Fibroblast of upper back skin (primary cell): ENCODE measurements at regions not wholly inside any gene's neighbourhood (a gene's known extent, or its start where the extent isn't known, plus 50 kb on each side); places are given as distances from the start of the nearest gene placed in this dataset.
A peak's percentile ranks its signal among the peaks of the same experiment; 100 is the strongest.
"Not testable (repeated sequence)": the region's sequence is repeated elsewhere in the genome, so short reads cannot be mapped to it uniquely, and the experiment has no call there.

Experiments used
- DNase-seq: peaks from one replicate; pipeline ENCODE4 v3.0.0-alpha.2; 2013

DNA sequence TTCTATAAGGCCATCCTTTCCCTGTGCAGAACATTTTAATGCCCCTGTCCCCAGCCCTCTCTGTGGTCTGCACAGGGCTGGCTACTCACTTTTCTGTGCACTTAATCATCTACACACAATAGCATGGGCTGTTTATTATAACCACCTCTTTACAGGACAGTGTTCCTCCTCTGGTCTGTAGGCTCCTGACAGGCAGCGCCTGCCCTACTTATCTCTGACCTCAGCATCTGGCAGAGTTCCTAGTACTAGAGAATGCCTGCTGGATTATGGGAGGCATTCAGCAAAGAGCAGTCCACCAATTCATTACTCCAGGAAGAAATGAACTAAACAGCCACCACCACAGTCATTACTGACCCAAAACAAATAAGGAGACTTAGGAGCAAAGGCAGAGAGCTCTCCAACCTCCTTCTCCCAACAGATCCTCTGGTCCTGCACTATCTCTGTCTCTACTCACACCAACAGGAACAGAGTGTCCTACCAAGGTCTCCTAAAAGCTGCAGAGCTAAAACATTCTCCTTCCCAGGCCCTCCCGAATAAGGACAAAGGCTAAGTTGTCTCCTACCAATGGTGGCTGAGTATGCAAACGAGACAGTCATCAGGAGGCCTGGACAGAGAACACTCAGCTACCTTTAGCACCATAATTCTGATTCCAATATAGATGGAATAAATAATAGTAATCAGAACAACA, 279.2 kb downstream of the QDPR start:
- DNase-seq = peak; percentile 74

DNA sequence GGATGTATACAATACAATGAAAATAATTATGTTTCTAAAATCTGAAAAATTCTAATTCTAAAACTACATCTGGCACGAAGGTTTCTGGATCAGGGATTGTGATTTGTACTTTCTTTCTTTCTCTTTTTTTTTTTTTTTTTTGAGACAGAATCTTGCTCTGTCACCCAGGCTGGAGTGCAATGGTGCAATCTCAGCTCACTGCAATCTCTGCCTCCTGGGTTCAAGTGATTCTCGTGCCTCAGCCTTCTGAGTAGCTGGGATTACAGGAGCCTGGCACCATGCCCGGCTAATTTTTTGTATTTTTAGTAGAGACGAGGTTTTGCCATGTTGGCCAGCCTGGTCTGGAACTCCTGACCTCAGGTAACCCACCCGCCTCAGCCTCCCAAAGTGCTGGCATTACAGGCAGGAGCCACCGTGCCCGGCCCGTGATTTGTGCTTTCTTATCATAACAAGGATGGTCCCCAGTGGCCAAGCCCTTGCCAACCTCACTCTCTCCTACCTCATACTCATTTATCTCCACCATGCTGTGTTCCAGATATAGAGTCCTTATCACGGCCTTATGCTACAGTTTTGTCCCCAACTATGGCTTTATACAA, 279.9 kb downstream of the QDPR start:
- DNase-seq = not testable (repeated sequence)

DNA sequence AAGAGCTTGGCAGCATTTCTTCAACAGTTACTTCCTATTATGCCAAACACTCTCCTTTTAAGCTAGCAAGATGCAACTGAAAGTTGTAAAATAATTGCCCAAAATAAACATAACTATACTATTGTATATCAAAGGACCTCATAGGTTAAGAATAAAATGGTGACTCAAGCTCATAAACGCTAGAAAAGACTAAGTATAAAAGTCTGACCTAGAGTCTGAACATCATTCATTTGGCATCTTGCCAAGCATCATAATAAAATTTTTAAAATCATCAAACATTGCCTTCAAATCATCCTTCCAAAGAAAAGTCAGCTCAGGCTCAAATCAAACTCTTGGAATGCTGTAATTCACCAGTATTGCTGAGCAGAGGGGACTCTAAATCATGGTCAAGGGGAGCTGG, 281.2 kb downstream of the QDPR start:
- DNase-seq = no peak

DNA sequence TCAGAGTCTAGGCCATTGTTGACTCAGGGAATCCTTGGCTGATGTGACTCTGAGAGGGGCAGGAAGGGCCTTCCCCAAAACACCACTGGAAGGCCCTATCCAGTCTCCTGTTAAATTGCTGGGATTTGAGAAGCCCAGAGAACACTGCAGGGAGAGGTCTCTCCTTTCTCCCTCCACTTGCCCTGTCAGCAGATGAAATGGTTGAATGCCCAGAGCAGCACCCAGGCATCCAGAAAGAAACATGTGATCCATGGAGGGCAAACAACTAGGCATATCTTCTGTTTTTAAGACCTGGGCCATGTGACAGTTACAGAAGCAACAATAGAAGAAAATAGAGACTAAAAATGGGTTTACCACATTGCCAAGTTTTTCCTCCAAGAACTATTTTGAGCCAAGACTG, 291.1 kb downstream of the QDPR start:
- no peak for DNase-seq

DNA sequence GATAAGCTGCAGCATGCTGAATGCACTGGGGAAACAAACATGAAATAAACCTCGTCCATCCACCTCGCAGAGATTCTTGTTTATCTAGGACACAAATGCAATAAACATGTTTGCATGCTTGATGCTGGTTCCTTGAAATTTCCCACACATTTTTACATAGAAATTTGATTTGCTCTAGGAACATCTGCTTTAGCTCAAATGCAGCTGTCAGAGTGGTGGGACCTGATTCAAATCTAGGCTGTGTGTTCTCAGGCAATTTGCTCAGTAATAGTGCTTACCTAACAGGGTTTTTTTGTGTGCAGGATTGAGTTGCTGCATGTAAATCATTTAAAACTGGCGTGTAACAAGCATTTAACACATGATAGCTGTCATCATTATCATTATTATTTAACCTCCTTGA, 293.1 kb downstream of the QDPR start:
- DNase-seq = no peak

DNA sequence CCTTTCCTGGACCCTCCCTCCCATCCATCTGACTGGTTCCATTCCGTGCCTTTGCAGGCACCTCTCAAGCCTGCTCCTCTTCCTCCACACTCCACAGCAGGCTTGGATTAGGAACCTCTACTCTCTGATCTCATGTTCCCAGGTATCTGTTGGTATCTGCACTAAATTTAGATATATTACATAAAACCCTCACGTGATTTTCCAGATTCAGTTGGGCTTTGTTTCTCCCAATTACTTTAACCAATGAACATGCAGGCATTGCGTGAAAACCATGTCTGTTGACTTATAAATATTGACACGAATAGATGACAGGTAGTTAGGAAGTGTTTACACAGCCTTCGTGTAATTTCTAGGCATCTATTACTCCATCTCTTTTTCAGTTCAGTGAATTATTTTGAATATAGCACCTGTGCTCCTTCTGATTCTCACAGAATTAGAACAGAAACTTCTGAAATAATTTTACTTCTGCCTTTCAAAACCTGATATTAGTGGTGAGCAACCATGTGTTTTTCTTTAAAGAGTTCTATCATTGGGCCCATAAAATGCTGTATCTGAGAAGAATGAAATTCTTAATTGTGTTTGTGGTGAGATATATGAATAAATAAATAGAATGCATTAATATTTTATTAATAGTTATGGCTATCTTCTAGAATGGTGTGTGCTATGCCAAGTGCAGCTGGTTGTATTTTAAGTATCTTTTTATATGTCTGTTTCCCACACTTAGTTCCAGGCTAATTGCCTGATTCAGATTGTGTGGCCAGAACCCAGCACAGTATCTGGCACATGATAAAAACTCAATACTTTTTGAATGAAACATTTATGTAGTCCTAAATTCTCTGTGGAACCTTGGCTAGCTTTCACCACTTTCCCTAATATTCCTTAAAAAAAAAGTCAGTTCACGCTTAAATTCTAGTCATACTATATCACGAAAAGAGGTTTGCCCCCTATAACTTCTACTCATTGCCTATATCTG, 304.8 kb downstream of the QDPR start:
- no peak for DNase-seq

DNA sequence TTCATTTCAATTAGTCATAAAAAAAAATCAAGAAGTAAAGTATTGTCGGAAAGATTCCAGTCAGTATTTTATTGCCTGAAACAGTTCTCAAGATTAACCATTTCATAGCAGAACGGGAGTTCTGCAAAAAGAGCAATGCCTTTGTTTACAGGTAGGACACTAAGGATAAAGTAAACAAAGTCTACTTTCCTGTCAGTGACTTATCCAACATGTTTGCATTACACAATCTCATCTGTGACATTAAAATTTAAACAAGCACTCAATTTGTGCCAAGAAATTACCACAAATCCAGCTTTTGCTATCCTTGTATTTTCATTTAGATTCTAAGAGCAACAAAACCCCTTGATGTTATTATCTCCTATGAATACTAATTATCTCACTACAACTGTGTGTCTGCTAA, 306.5 kb upstream of the LDB2 start:
- DNase-seq = no peak

DNA sequence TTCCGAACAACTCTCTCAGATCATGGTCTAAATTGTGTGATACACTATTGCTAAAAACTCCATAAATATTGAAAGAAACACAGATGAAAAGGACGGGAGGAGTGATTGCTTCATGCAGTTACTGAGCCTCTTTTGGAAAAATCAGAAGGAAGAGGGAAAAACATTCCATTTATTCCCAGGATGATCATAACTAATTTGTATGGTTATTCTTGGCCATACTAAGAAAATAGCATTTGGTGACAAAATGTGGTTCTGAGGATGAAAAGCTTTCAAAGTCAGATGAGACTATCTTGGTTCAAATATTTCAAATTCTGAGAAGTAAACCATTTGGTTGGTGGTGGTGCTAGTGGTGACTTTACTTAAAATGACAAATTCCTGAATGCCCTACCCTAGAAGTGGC, 305.4 kb upstream of the LDB2 start:
- DNase-seq = peak; percentile 35

DNA sequence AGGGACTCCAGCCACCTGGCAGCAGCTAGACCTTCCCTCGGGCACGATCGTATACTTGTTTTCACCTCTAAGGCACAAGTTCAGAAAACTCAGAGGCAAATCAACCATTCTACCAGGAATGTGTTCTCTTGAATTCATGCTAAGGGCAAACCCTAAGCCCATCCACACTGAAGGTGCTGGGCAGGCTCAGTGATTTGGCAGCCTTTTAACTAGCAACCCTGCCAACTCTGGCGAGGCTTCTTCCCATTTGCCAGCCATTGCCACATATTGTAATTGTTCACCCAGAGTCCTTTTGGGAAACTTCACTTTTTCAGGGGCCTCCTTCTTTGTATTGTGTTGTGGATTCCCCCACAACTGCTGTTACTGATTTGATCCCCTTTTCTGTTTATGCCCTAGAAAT, 298.6 kb upstream of the LDB2 start:
- DNase-seq = no peak

DNA sequence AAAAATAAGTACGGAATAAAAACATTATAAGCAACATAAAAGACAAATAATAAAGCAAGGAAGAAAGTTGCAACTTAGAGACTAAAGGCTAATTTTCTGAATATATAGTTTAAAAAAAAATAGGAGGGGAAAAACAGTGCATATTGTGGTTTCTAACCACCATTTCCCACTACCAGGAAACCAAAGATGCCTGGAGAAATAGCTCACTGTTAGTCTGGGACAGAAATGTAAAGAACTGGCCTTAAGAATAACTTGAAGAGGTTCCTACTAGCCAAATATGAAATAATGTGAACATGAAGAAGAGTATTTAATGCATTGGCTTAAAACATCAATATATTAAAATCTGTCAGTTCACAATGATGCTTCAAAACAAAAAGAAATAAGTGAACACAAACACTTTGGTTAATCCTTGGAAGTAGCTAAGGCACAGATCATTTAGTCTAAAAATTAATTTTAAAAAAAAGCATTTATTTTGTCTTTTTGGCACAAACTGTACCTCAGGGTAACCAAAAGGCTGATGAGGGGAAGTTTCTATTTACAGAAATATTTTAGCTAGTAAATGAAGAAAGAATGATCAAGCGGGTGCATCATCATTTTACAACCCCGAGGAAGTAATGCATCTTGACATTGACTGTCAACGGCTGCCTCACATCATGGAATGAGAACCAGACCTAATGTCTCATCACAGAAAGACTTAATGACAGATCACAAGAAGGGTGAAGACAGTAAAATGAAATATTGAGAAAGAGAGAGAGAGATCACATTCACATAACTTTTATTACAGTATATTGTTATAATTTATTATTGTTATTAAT, 297.2 kb upstream of the LDB2 start:
- DNase-seq = peak; percentile 82

DNA sequence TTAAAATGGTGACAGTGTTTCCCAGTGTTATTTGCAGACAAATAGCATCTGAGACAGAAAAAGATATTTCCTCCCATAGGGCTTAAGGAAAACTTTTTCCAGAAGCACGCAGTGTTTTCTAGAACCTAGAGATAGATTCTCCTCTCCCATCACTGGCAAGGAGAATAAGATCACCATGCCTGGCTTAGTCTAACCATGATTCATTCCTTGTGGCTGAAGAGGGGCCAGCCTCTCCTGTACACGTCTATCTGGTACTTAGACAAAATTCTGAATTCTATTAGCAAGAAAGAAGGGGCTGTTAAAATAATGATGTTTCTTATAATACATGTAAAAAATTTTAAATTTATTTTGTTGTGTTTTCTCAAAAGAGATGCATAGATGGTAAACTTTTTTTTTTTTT, 296.1 kb upstream of the LDB2 start:
- peak; percentile 57 for DNase-seq

DNA sequence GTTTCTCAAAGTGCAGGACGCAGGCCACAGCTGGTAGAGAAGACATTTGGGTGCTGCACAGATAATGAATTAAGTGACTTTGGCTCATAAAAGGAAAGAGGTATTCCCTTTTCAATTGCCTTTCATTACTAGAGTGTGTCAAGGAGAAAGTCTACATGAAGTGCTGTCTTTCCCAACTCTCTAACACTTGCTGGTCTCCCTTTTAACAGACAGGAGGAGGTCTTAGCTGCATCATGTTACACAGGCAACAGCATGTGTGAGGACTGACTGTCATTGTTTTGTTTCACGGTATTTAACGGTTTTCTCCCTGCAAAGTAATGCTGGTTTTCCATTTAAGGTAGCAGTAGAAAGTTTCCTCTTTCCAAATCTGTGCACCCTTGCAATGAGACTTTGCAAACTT, 291.3 kb upstream of the LDB2 start:
- no peak for DNase-seq

DNA sequence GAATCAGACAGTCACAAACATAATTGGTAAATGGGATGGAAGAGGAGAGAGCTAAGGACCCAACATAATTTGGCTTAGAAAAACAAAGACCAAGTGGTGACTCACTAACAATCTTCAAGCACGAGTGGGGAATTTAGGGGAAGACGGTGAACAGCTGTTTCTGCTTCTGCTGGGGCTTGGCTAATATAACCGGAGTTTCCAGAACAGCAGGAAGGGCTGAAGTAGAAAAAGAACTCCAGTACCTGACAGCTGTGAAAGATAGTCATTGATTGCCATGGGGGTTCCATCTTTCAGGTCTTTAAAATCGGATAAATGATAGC, 290.9 kb upstream of the LDB2 start:
- peak; percentile 83 for DNase-seq

DNA sequence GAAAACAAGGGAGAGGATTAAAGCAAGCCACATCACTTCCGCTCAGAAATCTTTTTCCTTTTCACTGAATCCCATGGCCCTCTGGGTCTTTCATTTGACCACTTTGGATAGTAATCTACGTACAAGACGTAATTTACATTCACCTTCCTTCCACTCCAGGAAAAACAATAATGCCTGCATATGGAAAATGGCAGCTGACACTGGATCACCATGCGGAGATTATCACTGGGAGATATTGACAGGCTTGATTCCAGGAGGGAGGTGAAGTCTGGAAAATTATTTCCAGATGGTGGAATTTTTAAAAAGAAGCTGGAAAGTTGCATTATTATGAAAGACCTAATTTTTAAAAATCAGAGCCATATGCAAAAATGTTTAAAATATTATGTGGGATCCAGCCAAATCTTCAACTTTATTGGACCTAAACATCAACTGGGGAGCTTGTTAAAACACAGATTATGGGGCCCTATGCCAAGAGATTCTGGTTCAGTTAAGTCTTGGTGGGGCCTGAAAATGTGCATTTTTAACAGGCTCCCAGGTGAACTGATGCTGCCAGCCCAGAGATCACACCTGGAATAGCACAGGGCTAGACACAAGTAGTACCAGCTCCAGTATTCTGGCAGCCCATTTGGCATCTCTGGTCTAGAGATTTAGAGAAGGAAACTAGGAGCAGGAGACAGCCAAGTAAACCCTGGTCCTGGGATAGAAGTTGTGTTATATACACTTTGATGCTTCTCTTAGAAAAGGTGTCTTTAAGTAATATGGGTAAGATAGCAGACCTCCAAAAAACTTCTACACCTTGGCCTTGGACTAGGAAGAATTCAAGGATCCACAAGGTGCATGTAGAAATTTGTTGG, 290.3 kb upstream of the LDB2 start:
- peak; percentile 64 for DNase-seq

DNA sequence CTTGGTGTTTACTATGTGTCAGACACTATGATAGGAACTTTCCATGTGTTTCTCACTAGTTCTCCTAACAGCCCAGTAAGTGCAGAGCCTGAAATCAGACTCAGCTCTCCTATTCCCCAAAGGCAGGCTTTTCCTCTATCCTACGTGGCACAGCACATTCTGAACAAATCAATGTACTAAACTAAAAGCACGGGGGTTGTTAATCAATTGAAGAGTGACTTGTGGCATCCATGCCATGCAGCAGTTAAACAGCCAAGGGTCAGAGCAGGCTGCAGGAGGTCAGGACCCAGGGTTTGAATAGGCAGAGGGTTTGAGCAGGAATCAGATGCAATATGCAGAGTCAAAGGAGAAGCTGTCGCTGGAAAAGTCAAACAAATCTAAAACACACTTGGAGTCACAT, 289.7 kb upstream of the LDB2 start:
- DNase-seq = no peak

DNA sequence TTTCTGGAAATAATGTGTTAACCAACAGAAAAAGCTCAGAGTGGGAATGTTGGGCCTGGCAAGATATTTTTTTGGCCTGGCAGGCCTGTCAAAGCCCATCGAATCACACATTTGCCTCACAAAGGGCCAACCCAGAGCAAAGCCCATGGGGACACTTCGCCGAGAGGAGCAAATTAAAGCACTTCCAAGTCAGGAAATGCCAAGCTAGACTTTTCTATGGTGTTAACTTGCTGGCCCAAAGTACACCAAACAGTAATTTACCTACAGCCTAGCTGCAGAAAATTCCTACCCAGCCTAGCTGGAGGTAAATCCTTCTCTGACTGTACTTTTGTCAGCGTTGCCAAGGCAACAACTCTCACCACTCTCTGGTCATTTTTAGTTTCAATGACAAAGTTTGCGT, 288.6 kb upstream of the LDB2 start:
- DNase-seq = no peak

DNA sequence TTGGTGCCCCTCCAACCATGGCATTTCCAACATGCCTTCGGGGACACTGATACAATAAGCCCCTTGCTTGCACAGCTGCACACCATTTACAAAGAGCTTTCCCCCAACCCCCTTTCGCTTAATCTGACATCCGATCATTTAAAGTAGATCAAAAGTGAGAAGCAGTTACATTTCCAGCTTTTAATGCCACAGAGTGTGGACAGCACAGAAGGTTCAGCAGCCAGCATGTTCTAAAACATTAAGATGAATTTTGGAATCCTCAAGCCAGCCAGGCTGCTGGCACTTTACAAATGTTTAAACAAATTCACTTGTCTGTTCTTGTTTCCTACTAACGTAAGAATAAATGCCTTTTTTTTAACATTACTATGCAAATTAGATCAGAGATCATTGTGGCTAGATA, 284.4 kb upstream of the LDB2 start:
- DNase-seq = no peak

DNA sequence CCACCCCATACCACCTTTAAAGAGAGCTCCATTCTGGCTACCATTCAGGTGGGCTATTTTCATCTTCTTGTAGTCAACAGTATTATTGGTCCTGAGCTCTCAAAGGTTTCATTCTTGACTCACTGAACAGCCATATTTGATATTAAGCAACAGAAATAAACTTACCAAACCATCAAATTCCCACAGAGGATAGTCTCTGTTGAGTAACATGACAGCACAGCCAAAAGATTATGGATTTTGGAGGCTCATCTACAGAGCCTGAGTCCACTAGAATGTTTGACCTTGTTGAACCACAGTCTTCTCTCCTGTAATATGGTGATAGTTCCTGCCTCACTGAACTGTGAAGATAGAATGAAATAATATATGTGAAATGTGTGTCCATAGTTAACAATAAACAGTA, 276.3 kb upstream of the LDB2 start:
- DNase-seq = no peak

DNA sequence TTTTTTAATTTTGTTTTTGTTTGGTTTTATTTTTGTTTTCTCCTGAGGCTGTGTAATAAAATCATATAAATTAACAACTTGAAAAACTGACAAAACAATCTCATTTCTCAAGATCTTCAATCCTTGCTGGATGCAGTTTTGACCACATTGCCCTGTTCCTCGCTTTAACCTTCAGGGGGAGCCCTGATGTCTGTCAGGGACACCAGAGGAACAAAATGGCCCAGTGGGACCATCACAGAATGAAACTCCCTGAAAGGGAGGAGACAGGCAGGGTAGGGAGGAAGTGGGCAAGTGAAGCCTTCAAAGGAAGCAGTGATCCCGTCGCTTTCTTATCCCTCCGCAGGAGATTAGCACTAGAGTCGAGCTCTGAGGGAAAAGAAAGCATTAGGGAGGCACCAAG, 274.9 kb upstream of the LDB2 start:
- no peak for DNase-seq

DNA sequence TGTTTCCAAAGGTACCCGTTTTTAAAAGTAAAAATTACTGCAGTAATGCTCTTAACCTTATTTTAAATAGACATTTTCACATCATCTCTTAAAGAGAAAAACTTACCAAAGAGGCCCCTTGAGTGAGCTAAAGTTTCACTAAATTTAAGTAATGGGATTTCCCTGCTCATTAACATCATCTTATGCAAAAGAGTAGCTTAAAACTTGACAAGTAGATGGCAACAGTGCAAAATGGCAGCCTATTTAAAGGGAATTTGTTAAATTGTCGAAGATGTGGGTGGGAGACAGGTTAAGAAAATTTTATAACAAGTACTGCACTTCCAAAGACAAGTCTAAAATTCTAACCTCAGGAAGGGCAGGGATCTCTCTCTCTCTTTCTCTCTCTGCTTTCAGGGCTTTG, 271.7 kb upstream of the LDB2 start:
- DNase-seq = no peak

DNA sequence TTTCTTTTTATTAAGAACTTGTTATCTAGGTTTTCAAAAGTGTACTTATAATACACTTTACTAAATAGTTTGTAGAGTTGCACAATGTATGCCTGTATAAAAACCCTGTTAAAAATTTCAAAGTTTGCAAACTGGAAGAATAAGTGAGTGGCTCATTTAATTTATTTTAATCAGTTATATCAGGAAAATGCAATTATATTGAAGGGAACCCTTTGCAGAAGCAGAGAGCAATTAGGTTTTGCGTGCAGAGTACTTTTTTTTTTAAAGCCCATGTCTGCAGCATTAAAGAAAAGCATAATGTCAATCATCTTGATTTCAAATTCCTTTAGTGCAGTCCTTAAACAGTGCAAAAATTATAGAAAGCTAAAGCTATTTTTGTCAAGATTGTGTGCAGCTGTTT, 271.3 kb upstream of the LDB2 start:
- DNase-seq = no peak

DNA sequence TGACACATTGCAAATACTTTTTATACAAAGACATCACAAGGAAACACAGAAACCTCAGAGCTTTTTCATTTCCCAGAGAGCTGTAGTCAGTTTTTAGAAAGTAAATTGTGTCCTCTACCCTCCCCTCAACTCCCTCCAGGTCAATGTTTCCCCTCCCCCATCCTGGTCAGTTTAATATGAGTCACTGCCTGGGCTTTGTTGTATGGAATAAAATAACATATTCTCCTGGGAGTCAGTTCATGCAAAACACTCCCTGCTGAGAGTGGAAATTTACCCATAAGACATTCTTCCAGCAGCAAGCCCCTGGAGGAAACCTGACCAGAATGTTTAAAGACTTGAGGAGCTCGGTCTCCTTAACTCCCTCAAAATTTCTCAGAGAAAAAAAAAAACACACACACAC, 270.1 kb upstream of the LDB2 start:
- peak; percentile 92 for DNase-seq
